SK-N-MC (cell line): ENCODE measurements at regions not wholly inside any gene's neighbourhood (a gene's known extent, or its start where the extent isn't known, plus 50 kb on each side); places are given as distances from the start of the nearest gene placed in this dataset.

ENCODE experiments used
- EZH2 ChIP-seq: fragments of 200-600 bp; sonication (generic); IDR thresholded peaks from one replicate; pipeline ENCODE4 v1.6.1; 2017; ENCODE audit warnings: antibody characterized with exemption
- FOXP2 ChIP-seq: optimal IDR thresholded peaks from 2 replicates; pipeline ENCODE3; 2011; ENCODE audit warnings: mild to moderate bottlenecking, moderate library complexity; ENCODE audit not compliant: insufficient read depth; ENCODE audit errors: extremely low read length, control extremely low read depth
- POLR2AphosphoS5 ChIP-seq: IDR thresholded peaks from 2 replicates; pipeline ENCODE4 v1.6.1; 2012; ENCODE audit warnings: mild to moderate bottlenecking, low read depth, low read length, borderline replicate concordance

DNA sequence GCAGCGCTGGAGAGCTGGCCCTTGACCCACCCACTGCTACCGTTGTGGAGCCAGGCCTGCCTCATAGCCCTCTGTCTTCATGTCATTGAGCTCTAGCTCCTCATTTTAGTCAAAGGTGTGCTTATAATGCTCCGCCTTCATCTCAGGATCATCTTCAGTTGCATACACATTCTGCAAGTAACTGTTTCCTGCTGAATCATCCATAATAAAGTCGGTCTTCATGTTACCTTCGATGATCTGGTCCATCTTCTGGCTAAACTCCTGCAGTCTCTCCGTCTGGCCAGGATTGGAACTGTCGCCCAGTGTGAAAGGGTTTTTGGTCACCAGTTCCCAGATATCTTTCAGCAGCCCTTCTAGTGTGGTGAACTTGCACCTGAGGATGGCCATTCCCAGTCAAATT lies 62.6 kb upstream of the ARMC2 start:
- TF ChIP-seq EZH2 (no peak), POLR2AphosphoS5 (no peak), FOXP2 (no peak)
